H1 (cell line): ENCODE measurements at regions not wholly inside any gene's neighbourhood (a gene's known extent, or its start where the extent isn't known, plus 50 kb on each side); places are given as distances from the start of the nearest gene placed in this dataset.

Source experiments
- CTCF ChIA-PET: fragments of 300-600 bp; sonication (Branson Sonifier 250); formaldehyde crosslinking; loops from one replicate; lab custom pipeline; 2021; ENCODE audit not compliant: partially characterized antibody; lab: Charles Lee
- POLR2A ChIA-PET: fragments of 300-600 bp; sonication (Branson Sonifier 250); formaldehyde crosslinking; loops from one replicate; lab custom pipeline; 2021; ENCODE audit warnings: inconsistent platforms; ENCODE audit not compliant: partially characterized antibody; lab: Charles Lee
- DNase-seq, 2 experiments: peaks; one replicate each; pipeline versions ENCODE4 v3.0.0 to v3.0.0-alpha.2; 2010 to 2022; ENCODE audit warnings: low spot score in 2 of 2, low read depth in 1 of 2, mixed read lengths in 1 of 2
- FAIRE-seq: peaks from 2 replicates; lab custom pipeline; 2011; peaks lifted over from hg19 to GRCh38; lab: Jason Lieb, UNC
- H2AFZ ChIP-seq: 2 replicates; pipeline ENCODE4 v1.8.1; 2012; ENCODE audit warnings: low read length, inconsistent platforms
- H2AK5ac ChIP-seq: 2 replicates; pipeline ENCODE4 v1.6.1; 2013; ENCODE audit warnings: low read depth, low read length
- H2BK120ac ChIP-seq: replicated peaks from 2 replicates; pipeline ENCODE3; 2013; ENCODE audit warnings: low read depth, low read length, inconsistent platforms
- H2BK12ac ChIP-seq: 2 replicates; pipeline ENCODE4 v1.6.1; 2013; ENCODE audit warnings: low read depth, low read length
- H2BK15ac ChIP-seq: 2 replicates; pipeline ENCODE4 v1.6.1; 2013; ENCODE audit warnings: low read length
- H2BK20ac ChIP-seq: 2 replicates; pipeline ENCODE4 v1.6.1; 2013; ENCODE audit warnings: low read length
- H2BK5ac ChIP-seq: 2 replicates; pipeline ENCODE4 v1.6.1; 2013; ENCODE audit warnings: low read depth, low read length
- H3K14ac ChIP-seq: 2 replicates; pipeline ENCODE4 v1.6.1; 2013; ENCODE audit warnings: inconsistent platforms; ENCODE audit not compliant: insufficient read length
- H3K18ac ChIP-seq: 2 replicates; pipeline ENCODE4 v1.6.1; 2013; ENCODE audit warnings: low read length; ENCODE audit errors: extremely low read depth
- H3K23ac ChIP-seq: 2 replicates; pipeline ENCODE4 v1.6.1; 2013; ENCODE audit warnings: inconsistent platforms; ENCODE audit not compliant: insufficient read length
- H3K23me2 ChIP-seq: 2 replicates; pipeline ENCODE4 v1.6.1; 2013; ENCODE audit warnings: low read depth, low read length
- H3K27ac ChIP-seq: 2 replicates; pipeline ENCODE4 v1.6.1; 2011; ENCODE audit warnings: low read depth, low read length, inconsistent platforms
- H3K27me3 ChIP-seq, 4 experiments: replicated peaks in 1 of 4; 1 replicate in 1 of 4; 2 replicates in 3 of 4; pipeline versions ENCODE4 v1.6.1 to v1.8.1; 2011 to 2013; ENCODE audit warnings: low read length in 3 of 4, mild to moderate bottlenecking in 3 of 4, inconsistent platforms in 2 of 4, mixed read lengths in 2 of 4, moderate library complexity in 1 of 4; ENCODE audit not compliant: control insufficient read depth in 3 of 4, insufficient read depth in 3 of 4; ENCODE audit errors: extremely low read depth in 1 of 4
- H3K36me3 ChIP-seq, 4 experiments: 2 replicates each; pipeline versions ENCODE4 v1.6.1 to v1.8.1; 2011 to 2013; ENCODE audit warnings: mild to moderate bottlenecking in 4 of 4, low read length in 3 of 4, moderate library complexity in 2 of 4, control low read depth in 1 of 4, inconsistent platforms in 1 of 4; ENCODE audit not compliant: insufficient read depth in 4 of 4, control insufficient read depth in 2 of 4
- H3K4ac ChIP-seq: replicated peaks from 2 replicates; pipeline ENCODE3; 2013; ENCODE audit warnings: low read length, low read depth, mixed read lengths, inconsistent platforms; ENCODE audit not compliant: insufficient read length
- H3K4me1 ChIP-seq, 4 experiments: replicated peaks in 1 of 4; 1 replicate in 1 of 4; 2 replicates in 3 of 4; pipeline versions ENCODE4 v1.6.1 to v1.8.1; 2011 to 2013; ENCODE audit warnings: low read length in 3 of 4, inconsistent platforms in 2 of 4, mixed read lengths in 1 of 4; ENCODE audit not compliant: insufficient read depth in 4 of 4, control insufficient read depth in 3 of 4
- H3K4me2 ChIP-seq, 2 experiments: 2 replicates each; pipeline versions ENCODE4 v1.6.1 to v1.8.1; 2011 to 2013; ENCODE audit warnings: low read depth in 2 of 2, low read length in 2 of 2, control low read depth in 1 of 2, inconsistent platforms in 1 of 2, mild to moderate bottlenecking in 1 of 2; ENCODE audit not compliant: insufficient read depth in 1 of 2
- H3K4me3 ChIP-seq, 4 experiments: fragments of 200-600, 300-600 bp in 1 of 4; sonication (generic), shearing (Covaris generic), sonication (Bioruptor Twin) in 1 of 4; 2 replicates each; pipeline versions ENCODE4 v1.5.1 to v1.8.1; 2011 to 2016; ENCODE audit warnings: low read length in 4 of 4, low read depth in 3 of 4, control low read depth in 2 of 4, inconsistent platforms in 2 of 4, mild to moderate bottlenecking in 2 of 4, mixed read lengths in 1 of 4, moderate library complexity in 1 of 4; ENCODE audit not compliant: insufficient read depth in 2 of 4; ENCODE audit errors: extremely low read depth in 1 of 4
- H3K56ac ChIP-seq: replicated peaks from 2 replicates; pipeline ENCODE3; 2013; ENCODE audit warnings: low read depth, mild to moderate bottlenecking, mixed read lengths, low read length, inconsistent platforms; ENCODE audit not compliant: insufficient read length
- H3K79me1 ChIP-seq: 2 replicates; pipeline ENCODE4 v1.6.1; 2013; ENCODE audit warnings: low read depth, low read length, control low read depth
- H3K79me2 ChIP-seq, 2 experiments: 2 replicates each; pipeline versions ENCODE4 v1.6.1 to v1.8.1; 2012 to 2013; ENCODE audit warnings: low read length in 2 of 2, mild to moderate bottlenecking in 2 of 2, inconsistent platforms in 1 of 2; ENCODE audit not compliant: insufficient read depth in 2 of 2, control insufficient read depth in 1 of 2
- H3K9ac ChIP-seq, 4 experiments: replicated peaks in 1 of 4; 1 replicate in 1 of 4; 2 replicates in 3 of 4; pipeline versions ENCODE4 v1.6.1 to v1.8.1; 2011 to 2013; ENCODE audit warnings: low read depth in 3 of 4, low read length in 3 of 4, control low read depth in 2 of 4, mild to moderate bottlenecking in 2 of 4, moderate library complexity in 2 of 4, inconsistent platforms in 1 of 4; ENCODE audit errors: extremely low read depth in 1 of 4
- H3K9me3 ChIP-seq, 2 experiments: 2 replicates each; pipeline versions ENCODE4 v1.6.1 to v1.8.1; 2012 to 2013; ENCODE audit warnings: mild to moderate bottlenecking in 2 of 2, moderate library complexity in 2 of 2, control low read depth in 1 of 2, inconsistent platforms in 1 of 2, low read depth in 1 of 2, low read length in 1 of 2, mixed read lengths in 1 of 2; ENCODE audit not compliant: insufficient read depth in 2 of 2
- H4K20me1 ChIP-seq, 2 experiments: replicated peaks in 1 of 2; 2 replicates each; pipeline versions ENCODE3 to v1.8.1; 2011 to 2013; ENCODE audit warnings: inconsistent platforms in 2 of 2, low read length in 2 of 2, mild to moderate bottlenecking in 1 of 2; ENCODE audit not compliant: insufficient read depth in 2 of 2, control insufficient read depth in 1 of 2
- H4K5ac ChIP-seq: 2 replicates; pipeline ENCODE4 v1.6.1; 2013; ENCODE audit warnings: low read length, low read depth, mixed read lengths, inconsistent platforms; ENCODE audit not compliant: insufficient read length
- H4K8ac ChIP-seq: 2 replicates; pipeline ENCODE4 v1.8.0; 2013; ENCODE audit warnings: mild to moderate bottlenecking, moderate library complexity, low read length, inconsistent platforms; ENCODE audit not compliant: insufficient read depth; ENCODE audit errors: extremely low read depth
- H4K91ac ChIP-seq: replicated peaks from 2 replicates; pipeline ENCODE3; 2013; ENCODE audit warnings: low read length, mixed read lengths, inconsistent platforms; ENCODE audit not compliant: insufficient read length
- RAD21 ChIP-seq, 2 experiments: IDR thresholded peaks in 1 of 2; conservative IDR thresholded peaks in 1 of 2; 2 replicates each; pipeline ENCODE4 v1.6.1; 2011; ENCODE audit warnings: low read depth in 2 of 2, low read length in 2 of 2, improper control_type of control experiment in 1 of 2, inconsistent platforms in 1 of 2, mild to moderate bottlenecking in 1 of 2, moderate library complexity in 1 of 2
- TF ChIP-seq, protein P1 (sequence below): IDR thresholded peaks from 2 replicates; pipeline ENCODE4 v1.6.1; 2012; ENCODE audit warnings: inconsistent platforms

DNA sequence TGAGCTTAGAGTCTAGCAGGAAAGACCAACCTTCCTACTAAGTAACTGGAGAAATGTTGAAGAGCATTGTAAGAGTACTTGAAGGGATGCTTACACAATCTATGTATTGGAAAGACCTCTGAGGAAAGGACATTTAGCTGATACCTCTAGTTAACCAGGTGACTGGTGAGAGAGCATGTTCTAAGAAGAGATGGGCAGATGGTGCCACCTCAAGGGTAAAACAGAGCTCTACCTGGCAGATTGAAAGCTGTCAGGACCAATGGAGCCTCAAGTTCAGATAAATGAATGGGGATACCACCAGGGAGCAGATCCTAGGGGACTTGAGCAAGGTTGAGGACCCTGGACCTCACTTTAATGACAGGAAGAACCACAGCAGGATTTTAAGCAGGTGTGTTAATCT lies 196.4 kb downstream of the QDPR start:
- no peak overlapping the region for H3K9ac ChIP-seq
- no peak overlapping the region for H4K91ac ChIP-seq
- H3K36me3 ChIP-seq = no peaks in the 10 kb centered on the region
- FAIRE-seq = no peak
- H3K56ac ChIP-seq = no peak overlapping the region
- peak; percentile 21 to 36; a peak in 3 of 4 replicates for TF ChIP-seq RAD21 (IDR thresholded peaks at IDR 0.05 in 1 of 2, conservative IDR thresholded peaks at IDR 0.05 in 1 of 2; ENCODE audit: low read depth in 2 of 2, low read length in 2 of 2)
- TF ChIP-seq, protein P1, sequence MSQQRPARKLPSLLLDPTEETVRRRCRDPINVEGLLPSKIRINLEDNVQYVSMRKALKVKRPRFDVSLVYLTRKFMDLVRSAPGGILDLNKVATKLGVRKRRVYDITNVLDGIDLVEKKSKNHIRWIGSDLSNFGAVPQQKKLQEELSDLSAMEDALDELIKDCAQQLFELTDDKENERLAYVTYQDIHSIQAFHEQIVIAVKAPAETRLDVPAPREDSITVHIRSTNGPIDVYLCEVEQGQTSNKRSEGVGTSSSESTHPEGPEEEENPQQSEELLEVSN = no peak
- H4K8ac ChIP-seq = no peak overlapping the region
- no peak overlapping the region for H2BK15ac ChIP-seq
- H2AK5ac ChIP-seq = no peak overlapping the region; the same call in 1 of the 2 replicates
- POLR2A ChIA-PET = no interaction called here
- H3K4me3 ChIP-seq = no peak overlapping the region
- no peak overlapping the region for H3K23ac ChIP-seq
- no peaks in the 10 kb centered on the region for H3K27me3 ChIP-seq
- H3K23me2 ChIP-seq = no peaks in the 10 kb centered on the region
- no peaks in the 10 kb centered on the region for H3K79me1 ChIP-seq
- H3K4me2 ChIP-seq = no peak overlapping the region
- no peak overlapping the region for H3K14ac ChIP-seq
- no peak for DNase-seq
- no peak overlapping the region for H2BK12ac ChIP-seq
- H3K9me3 ChIP-seq = no peaks in the 10 kb centered on the region
- H2BK20ac ChIP-seq = peak overlapping the region; percentile 32; the same call in 1 of the 2 replicates
- H3K4ac ChIP-seq = no peak overlapping the region
- H2BK120ac ChIP-seq = no peak overlapping the region
- no peaks in the 10 kb centered on the region for H4K20me1 ChIP-seq
- no peak overlapping the region for H2BK5ac ChIP-seq
- no peaks in the 10 kb centered on the region for H3K79me2 ChIP-seq
- CTCF ChIA-PET = interaction anchor here (0.8 to 1.9 kb wide), 5 partner anchors 9 to 333 kb away, joined by 3 to 7 read pairs (median 3); no protein-coding TSS in a partner anchor
- no peaks in the 10 kb centered on the region for H3K4me1 ChIP-seq
- H3K18ac ChIP-seq = no peak overlapping the region
- no peak overlapping the region for H2AFZ ChIP-seq
- H4K5ac ChIP-seq = no peak overlapping the region
- H3K27ac ChIP-seq = no peak overlapping the region
